HG03565 (cell line): ENCODE measurements at regions not wholly inside any gene's neighbourhood (a gene's known extent, or its start where the extent isn't known, plus 50 kb on each side); places are given as distances from the start of the nearest gene placed in this dataset.

Source experiments
- ATAC-seq: cut with Tn5 transposase; IDR thresholded peaks from one replicate; pipeline ENCODE4 v1.9.1; 2021; ENCODE audit warnings: mild to moderate bottlenecking, moderate library complexity; ENCODE audit not compliant: unreplicated experiment

DNA sequence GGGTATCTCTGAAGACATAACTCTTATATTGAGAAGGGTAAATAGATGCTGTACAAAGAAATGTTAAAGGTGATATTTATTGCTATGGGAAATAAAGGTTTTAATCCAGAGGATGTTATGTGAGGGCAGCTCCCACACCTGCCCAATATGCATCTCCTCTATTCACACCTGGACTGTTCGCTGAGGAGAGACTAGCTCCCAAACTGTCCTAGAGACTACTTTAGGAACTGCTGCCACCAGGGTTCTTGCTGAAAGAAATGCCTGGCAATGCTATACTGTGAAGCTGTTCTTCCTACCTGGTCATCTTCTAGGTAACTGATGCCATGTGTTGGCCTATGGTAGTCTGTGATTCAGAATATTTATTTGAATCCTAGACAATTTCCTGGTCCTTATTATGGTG, 1421.5 kb upstream of the SPRY2 start:
- no peak for ATAC-seq

GRCh38 chr13:81760316-81760715, 1419.4 kb upstream of the SPRY2 start:
- ATAC-seq, result no peak

- no peak for ATAC-seq
These were observed 1416.5 kb upstream of the SPRY2 start for GRCh38 chr13:81757348-81757970.

GRCh38 chr13:81745391-81745790, 1404.5 kb upstream of the SPRY2 start:
- ATAC-seq, result no peak

DNA sequence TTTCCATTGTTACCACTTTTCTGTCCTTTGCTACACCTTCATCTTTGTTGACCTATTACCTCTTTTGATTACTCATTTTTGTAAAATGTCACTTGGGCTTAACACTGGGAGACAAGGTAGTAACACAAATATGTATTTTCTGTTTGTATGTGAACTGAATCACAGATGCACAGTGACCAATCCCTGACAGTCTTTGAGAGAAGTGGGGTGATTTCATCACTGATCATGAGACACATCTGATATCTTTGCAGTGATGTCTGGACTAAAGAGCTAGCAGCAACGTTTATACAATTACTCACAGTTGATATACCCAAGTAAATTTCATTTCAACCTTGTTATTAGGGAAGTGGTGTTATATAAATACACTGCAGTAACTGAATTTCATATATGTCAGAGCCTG, 1397.4 kb upstream of the SPRY2 start:
- ATAC-seq, result no peak

DNA sequence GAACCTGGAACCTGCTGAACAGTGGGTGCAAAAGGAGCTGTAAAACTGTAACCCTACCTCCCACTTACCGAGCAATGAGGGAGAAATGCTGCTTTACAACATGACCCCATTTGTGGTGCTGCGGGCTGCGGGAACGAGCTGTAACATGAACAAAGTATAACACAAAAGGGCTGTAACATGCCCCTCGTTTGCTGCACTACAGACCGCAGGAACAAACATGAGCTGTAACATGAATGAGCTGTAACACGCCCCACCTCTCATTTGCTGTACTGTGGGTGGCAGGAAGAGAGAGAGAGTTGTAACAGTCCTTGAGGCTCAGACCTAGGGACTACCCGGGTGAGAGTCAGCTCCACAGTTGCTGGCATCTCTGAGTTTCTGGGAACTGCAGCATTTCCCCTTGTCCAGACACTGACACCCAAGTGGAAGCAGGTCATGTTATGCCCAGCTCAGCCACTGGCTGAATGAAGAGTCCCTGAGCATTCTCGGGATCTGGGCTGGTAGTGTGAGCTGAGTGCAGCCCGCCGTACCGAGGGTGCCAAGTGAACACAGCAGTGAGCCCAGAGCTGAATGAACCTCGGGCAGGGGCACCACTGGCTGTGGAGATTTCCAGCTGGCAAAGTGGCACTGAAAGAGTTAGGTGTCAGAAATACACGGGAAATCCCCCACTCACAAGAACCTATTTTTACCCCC, 1385.3 kb upstream of the SPRY2 start:
- no peak for ATAC-seq

DNA sequence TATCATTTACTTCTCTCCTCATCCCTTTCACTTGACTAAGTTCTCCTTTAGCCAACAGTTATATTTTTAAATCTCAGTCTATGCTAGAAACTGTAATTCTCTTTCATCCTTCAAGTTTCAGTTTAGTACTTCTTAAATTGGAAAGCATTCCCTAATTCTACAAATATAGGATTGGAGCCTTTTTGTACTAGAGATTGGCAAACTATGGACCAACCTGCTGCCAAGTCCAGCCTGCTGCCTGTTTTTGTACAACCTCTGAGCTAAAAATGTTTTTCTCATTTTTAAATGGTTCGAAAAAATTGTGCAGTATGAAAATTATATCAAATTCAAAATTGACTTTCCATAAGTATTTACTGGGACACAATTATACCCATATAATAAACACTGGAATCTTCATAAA, 1381.5 kb upstream of the SPRY2 start:
- no peak for ATAC-seq

DNA sequence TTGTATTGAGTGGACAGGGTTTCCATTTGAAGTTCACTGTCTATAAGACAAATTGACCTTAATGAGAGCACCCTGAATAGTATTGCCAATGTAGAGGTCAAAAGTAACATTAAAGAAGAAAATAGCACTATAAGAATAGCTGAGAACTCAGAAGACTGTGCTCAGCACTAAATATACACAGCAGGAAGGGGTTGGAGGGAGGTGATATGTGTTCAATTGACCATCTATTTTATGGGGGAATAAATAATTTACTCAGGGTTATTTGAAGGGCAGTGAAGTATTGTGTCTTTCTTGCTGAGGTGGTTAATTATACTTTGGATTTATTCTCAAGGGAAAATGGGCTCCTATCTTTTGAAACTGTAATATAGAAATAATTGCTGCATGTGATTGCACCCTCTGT, 1380.5 kb upstream of the SPRY2 start:
- ATAC-seq, result no peak

DNA sequence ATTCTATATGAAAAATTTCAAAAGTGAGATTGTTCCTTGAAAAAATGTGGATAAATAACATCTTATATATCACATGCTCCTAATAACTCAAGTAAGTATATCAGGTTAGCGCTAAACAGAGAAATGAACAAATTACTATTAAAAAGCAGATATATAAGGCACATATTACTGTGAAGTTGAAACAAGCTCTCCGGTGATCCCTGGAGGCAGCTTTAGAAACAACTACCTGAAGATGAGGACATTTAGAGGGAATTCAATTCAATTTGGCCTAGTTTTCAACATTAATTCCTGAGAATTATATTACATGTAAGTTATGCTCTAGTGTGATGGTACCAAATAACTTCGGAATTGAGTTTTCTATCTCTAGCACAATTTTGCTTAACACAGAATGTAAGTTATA, 1373.6 kb upstream of the SPRY2 start:
- ATAC-seq, result no peak

GRCh38 chr13:81713201-81713600, 1372.3 kb upstream of the SPRY2 start:
- ATAC-seq, result no peak

DNA sequence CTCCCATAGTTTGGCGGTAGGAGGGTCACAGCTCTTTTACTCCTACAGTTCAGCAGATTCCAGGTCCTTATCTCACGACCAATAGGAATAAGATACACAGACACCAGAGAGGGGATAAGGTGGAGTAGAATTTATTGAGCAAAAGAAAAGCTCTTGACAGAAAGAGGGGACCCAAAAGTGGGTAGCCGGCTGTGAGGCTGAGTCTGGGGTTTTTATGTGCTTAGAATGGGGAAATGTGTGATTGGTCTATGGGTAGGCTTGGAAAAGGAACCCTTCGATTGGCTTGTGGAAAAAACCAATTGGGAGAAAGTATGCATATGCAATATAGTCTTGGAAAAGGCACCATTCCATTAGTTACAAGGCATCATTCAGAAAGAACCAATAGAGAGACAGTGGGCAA, 1356.9 kb upstream of the SPRY2 start:
- no peak for ATAC-seq

DNA sequence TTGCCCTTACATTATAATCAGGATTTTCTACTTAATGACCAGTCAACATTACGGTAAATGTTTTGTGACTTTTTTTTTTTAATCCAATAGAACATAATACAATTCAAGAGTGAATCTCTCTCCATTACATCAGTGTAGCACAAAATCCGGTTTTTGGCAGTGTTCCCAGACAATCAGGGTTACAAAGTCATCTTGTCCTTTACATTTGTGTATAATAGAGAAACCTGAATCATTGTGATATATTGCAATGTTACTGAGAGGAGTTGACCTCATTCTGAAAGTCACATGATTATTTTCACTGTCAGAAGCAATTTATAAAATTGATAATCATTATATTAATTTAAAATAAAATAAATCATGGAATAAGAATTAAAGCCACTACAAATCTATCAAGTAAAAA, 1346.0 kb upstream of the SPRY2 start:
- ATAC-seq, result no peak

- ATAC-seq, result no peak
These were observed 1342.6 kb upstream of the SPRY2 start for GRCh38 chr13:81683521-81683920.

- ATAC-seq, result no peak
These were observed 1341.2 kb upstream of the SPRY2 start for GRCh38 chr13:81682081-81682630.

GRCh38 chr13:81677857-81678256, 1336.9 kb upstream of the SPRY2 start:
- ATAC-seq, result no peak

- ATAC-seq, result no peak
These were observed 1335.1 kb upstream of the SPRY2 start for GRCh38 chr13:81676008-81676407.

GRCh38 chr13:81671064-81671463, 1330.1 kb upstream of the SPRY2 start:
- no peak for ATAC-seq

GRCh38 chr13:81670048-81670447, 1329.1 kb upstream of the SPRY2 start:
- ATAC-seq, result no peak

DNA sequence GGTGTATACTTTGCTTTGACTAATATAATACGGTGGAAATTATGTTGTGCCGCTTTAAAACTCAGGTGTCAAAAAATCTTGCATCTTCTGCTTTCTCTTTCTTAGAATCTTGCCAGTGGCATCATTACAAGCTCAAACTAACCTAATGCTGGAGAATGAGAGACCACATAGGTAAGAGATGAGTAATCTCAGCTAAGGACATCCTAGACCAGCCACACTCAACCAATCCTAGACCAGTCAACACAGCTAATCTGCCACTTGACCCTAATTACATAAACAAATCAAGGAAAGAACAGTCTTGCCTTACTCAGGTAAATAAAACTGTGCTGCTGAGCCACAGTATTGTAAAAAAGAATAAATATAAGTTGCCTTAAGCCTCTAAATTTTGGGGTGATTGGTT, 1323.9 kb upstream of the SPRY2 start:
- no peak for ATAC-seq

GRCh38 chr13:81659984-81660383, 1319.1 kb upstream of the SPRY2 start:
- ATAC-seq, result no peak

- ATAC-seq, result no peak
These were observed 1317.9 kb upstream of the SPRY2 start for GRCh38 chr13:81658598-81659370.
